Neuronal stem cell (in vitro differentiated cells): ENCODE measurements at regions not wholly inside any gene's neighbourhood (a gene's known extent, or its start where the extent isn't known, plus 50 kb on each side); places are given as distances from the start of the nearest gene placed in this dataset.

Experiments used
- DNase-seq: peaks from one replicate; pipeline ENCODE4 v3.0.0-alpha.2; 2013; ENCODE audit warnings: low spot score
- H2AFZ ChIP-seq: one replicate; pipeline ENCODE4 v1.6.1; 2013; ENCODE audit warnings: mild to moderate bottlenecking, low read length, inconsistent platforms
- H2AK5ac ChIP-seq: 2 replicates; pipeline ENCODE4 v1.6.1; 2013; ENCODE audit warnings: low read depth, mild to moderate bottlenecking, inconsistent platforms, low read length, moderate library complexity, mixed read lengths
- H2BK120ac ChIP-seq: 2 replicates; pipeline ENCODE4 v1.6.1; 2013; ENCODE audit warnings: low read depth, mild to moderate bottlenecking, inconsistent platforms, low read length, moderate library complexity, mixed read lengths
- H2BK12ac ChIP-seq: one replicate; pipeline ENCODE4 v1.6.1; 2013; ENCODE audit warnings: low read length, inconsistent platforms
- H2BK15ac ChIP-seq: 2 replicates; pipeline ENCODE4 v1.6.1; 2013; ENCODE audit warnings: mild to moderate bottlenecking, low read length, inconsistent platforms, mixed read lengths
- H2BK5ac ChIP-seq: one replicate; pipeline ENCODE4 v1.6.1; 2013; ENCODE audit warnings: inconsistent platforms, mild to moderate bottlenecking, low read length, moderate library complexity
- H3K14ac ChIP-seq: one replicate; pipeline ENCODE4 v1.6.1; 2013; ENCODE audit warnings: low read length, inconsistent platforms
- H3K18ac ChIP-seq: 2 replicates; pipeline ENCODE4 v1.6.1; 2013; ENCODE audit warnings: low read length, inconsistent platforms
- H3K23ac ChIP-seq: 2 replicates; pipeline ENCODE4 v1.6.1; 2013; ENCODE audit warnings: low read depth, mild to moderate bottlenecking, mixed read lengths, low read length, inconsistent platforms; ENCODE audit not compliant: poor library complexity
- H3K27ac ChIP-seq: replicated peaks from 3 replicates; pipeline ENCODE4 v1.5.1; 2013; ENCODE audit warnings: low read length, inconsistent platforms
- H3K27me3 ChIP-seq, 3 experiments: 2 replicates each; pipeline ENCODE4 v1.6.1; 2013; ENCODE audit warnings: low read length in 3 of 3, mild to moderate bottlenecking in 2 of 3, inconsistent platforms in 1 of 3, low read depth in 1 of 3, mixed read lengths in 1 of 3, moderate library complexity in 1 of 3; ENCODE audit not compliant: control insufficient read depth in 3 of 3, insufficient read depth in 3 of 3
- H3K36me3 ChIP-seq, 2 donors: replicated peaks in 1 of 2; 2 replicates each; pipeline ENCODE4 v1.6.1; 2013; ENCODE audit warnings: low read length in 2 of 2; ENCODE audit not compliant: control insufficient read depth in 2 of 2, insufficient read depth in 2 of 2
- H3K4ac ChIP-seq: 2 replicates; pipeline ENCODE4 v1.6.1; 2013; ENCODE audit warnings: inconsistent platforms, mild to moderate bottlenecking, low read length, moderate library complexity
- H3K4me1 ChIP-seq, 2 donors: 1 replicate in 1 of 2; 2 replicates in 1 of 2; pipeline ENCODE4 v1.6.1; 2013; ENCODE audit warnings: low read length in 2 of 2, low read depth in 1 of 2; ENCODE audit not compliant: control insufficient read depth in 2 of 2, insufficient read depth in 1 of 2
- H3K4me2 ChIP-seq: one replicate; pipeline ENCODE4 v1.6.1; 2013; ENCODE audit warnings: mild to moderate bottlenecking, low read length, inconsistent platforms; ENCODE audit not compliant: insufficient read depth, poor library complexity, severe bottlenecking
- H3K4me3 ChIP-seq, 2 donors: 2 replicates each; pipeline ENCODE4 v1.5.1; 2013; ENCODE audit warnings: low read length in 2 of 2, mild to moderate bottlenecking in 2 of 2, inconsistent platforms in 1 of 2, moderate library complexity in 1 of 2
- H3K79me1 ChIP-seq: one replicate; pipeline ENCODE4 v1.6.1; 2013; ENCODE audit warnings: low read depth, mild to moderate bottlenecking, inconsistent platforms, low read length, moderate library complexity
- H3K9ac ChIP-seq: one replicate; pipeline ENCODE4 v1.6.1; 2013; ENCODE audit warnings: mild to moderate bottlenecking, low read depth, low read length, inconsistent platforms; ENCODE audit not compliant: poor library complexity
- H3K9me3 ChIP-seq, 2 donors: replicated peaks in 1 of 2; 2 replicates each; pipeline versions ENCODE3 to v1.6.1; 2013; ENCODE audit warnings: low read length in 2 of 2, mild to moderate bottlenecking in 2 of 2, inconsistent platforms in 1 of 2, low read depth in 1 of 2, mixed read lengths in 1 of 2, moderate library complexity in 1 of 2; ENCODE audit not compliant: control insufficient read depth in 2 of 2, insufficient read depth in 1 of 2
- H4K8ac ChIP-seq: one replicate; pipeline ENCODE4 v1.6.1; 2013; ENCODE audit warnings: low read depth, mild to moderate bottlenecking, inconsistent platforms, low read length, moderate library complexity
- H4K91ac ChIP-seq: one replicate; pipeline ENCODE4 v1.6.1; 2013; ENCODE audit warnings: low read length, low read depth, mild to moderate bottlenecking, inconsistent platforms; ENCODE audit not compliant: poor library complexity
- WGBS, 2 donors: extraction: QIAGEN DNeasy Blood & Tissue Kit; methylation state at CpG; one replicate each; pipeline ENCODE4 v1.1.7; 2013; ENCODE audit warnings: missing lambda C conversion rate in 2 of 2, mixed read lengths in 1 of 2; ENCODE audit not compliant: insufficient read length in 2 of 2, insufficient replicate concordance in 1 of 2; ENCODE audit errors: extremely low coverage in 2 of 2; 5-methylcytosine and 5-hydroxymethylcytosine counted together

- Histone ChIP-seq H3K23ac (no peak overlapping the region), H4K91ac (no peak overlapping the region), H3K9ac (no peak overlapping the region), H2BK5ac (no peak overlapping the region), H3K18ac (no peak overlapping the region), H3K14ac (no peak overlapping the region), H2BK120ac (no peak overlapping the region), H3K4ac (no peak overlapping the region), H2AK5ac (no peak overlapping the region), H3K79me1 (no peaks in the 10 kb centered on the region), H3K27ac (no peak overlapping the region), H3K4me1 (peaks cover 0 to 2% of the 10 kb centered on the region in 2 donors), H3K27me3 (no peaks in the 10 kb centered on the region), H3K9me3 (no peaks in the 10 kb centered on the region), H2AFZ (no peak overlapping the region), H2BK15ac (no peak overlapping the region), H4K8ac (no peak overlapping the region), H3K4me2 (no peak overlapping the region), H2BK12ac (no peak overlapping the region), H3K4me3 (no peak overlapping the region), H3K36me3 (no peaks in the 10 kb centered on the region)
- DNase-seq = no peak
- WGBS, 2 donors = no CpG with 5 or more reads among the region's 1 CpG
Observed at GRCh38 chr4:68734095-68734494, 63.6 kb upstream of the UGT2B15 start.

DNA sequence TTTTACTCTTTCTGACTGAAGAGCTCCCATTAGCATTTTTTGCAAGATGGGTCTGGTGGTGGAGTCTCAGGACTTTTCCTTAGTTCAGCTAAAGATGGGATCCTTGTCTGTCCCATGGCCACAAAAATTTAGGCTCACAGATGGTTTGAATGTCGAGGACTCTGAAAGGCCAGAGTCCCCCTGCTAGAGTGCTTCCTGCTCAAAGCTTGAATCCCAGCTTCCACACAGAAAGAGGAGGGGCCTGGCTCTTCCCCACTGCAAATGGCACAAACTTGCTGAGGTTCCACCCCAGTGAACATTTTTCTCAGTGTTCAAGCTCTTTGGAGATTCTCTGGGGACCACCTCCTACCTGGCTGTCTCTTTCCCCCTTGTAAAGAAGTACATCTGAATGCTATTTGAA, 64.7 kb upstream of the UGT2B15 start:
- no CpG with 5 or more reads among the region's 1 CpG for WGBS, 2 donors
- H3K79me1 ChIP-seq = no peaks in the 10 kb centered on the region
- H3K36me3 ChIP-seq = no peaks in the 10 kb centered on the region
- H4K8ac ChIP-seq = no peak overlapping the region
- no peak overlapping the region for H3K4me2 ChIP-seq
- H4K91ac ChIP-seq = no peak overlapping the region
- no peaks in the 10 kb centered on the region for H3K9me3 ChIP-seq
- no peak overlapping the region for H3K14ac ChIP-seq
- no peak overlapping the region for H3K9ac ChIP-seq
- H3K23ac ChIP-seq = no peak overlapping the region
- no peak overlapping the region for H2BK5ac ChIP-seq
- H3K27me3 ChIP-seq = no peaks in the 10 kb centered on the region
- H2BK120ac ChIP-seq = no peak overlapping the region
- H3K27ac ChIP-seq = no peak overlapping the region
- H3K18ac ChIP-seq = no peak overlapping the region
- H2AFZ ChIP-seq = peak overlapping the region; percentile 29
- no peak overlapping the region for H2BK15ac ChIP-seq
- no peak overlapping the region for H3K4me3 ChIP-seq
- DNase-seq = no peak
- H2AK5ac ChIP-seq = no peak overlapping the region
- H3K4me1 ChIP-seq = peaks cover 0 to 2% of the 10 kb centered on the region in 2 donors
- no peak overlapping the region for H3K4ac ChIP-seq
- H2BK12ac ChIP-seq = no peak overlapping the region

- H3K27ac ChIP-seq = no peak overlapping the region
- no peak overlapping the region for H3K14ac ChIP-seq
- no peak overlapping the region for H4K8ac ChIP-seq
- H3K4ac ChIP-seq = no peak overlapping the region
- H3K4me2 ChIP-seq = no peak overlapping the region
- DNase-seq = no peak
- no CpG with 5 or more reads among the region's 1 CpG for WGBS, 2 donors
- H3K79me1 ChIP-seq = no peaks in the 10 kb centered on the region
- H3K4me1 ChIP-seq = peaks cover 0 to 2% of the 10 kb centered on the region in 2 donors
- H3K9ac ChIP-seq = no peak overlapping the region
- H2BK12ac ChIP-seq = no peak overlapping the region
- no peak overlapping the region for H2BK15ac ChIP-seq
- no peak overlapping the region for H2AFZ ChIP-seq
- no peak overlapping the region for H2BK120ac ChIP-seq
- H3K9me3 ChIP-seq = no peaks in the 10 kb centered on the region
- H3K4me3 ChIP-seq = no peak overlapping the region
- H3K18ac ChIP-seq = no peak overlapping the region
- no peak overlapping the region for H3K23ac ChIP-seq
- H2BK5ac ChIP-seq = no peak overlapping the region
- H2AK5ac ChIP-seq = no peak overlapping the region
- no peaks in the 10 kb centered on the region for H3K27me3 ChIP-seq
- no peak overlapping the region for H4K91ac ChIP-seq
- no peaks in the 10 kb centered on the region for H3K36me3 ChIP-seq
Observed at GRCh38 chr4:68736813-68737212, 66.4 kb upstream of the UGT2B15 start.

DNA sequence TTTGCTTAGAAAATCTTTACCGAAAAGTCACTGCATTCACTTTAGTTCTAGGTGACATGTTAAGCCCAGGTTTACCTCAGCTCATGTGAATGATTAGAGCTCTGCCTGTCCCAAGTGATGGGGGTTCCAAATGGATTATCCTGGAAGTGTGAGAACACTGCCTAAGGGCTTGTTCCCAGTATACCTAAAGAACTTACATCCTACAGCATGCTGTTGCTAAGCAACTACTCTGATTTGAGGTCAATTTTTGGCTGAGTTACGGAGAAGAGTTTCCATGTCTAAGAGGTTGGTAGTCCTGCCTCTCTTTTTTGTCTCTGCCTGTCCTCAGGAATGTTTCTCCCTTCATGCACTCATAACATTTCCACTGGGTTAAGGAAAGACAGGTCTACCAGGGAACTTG, 67.6 kb upstream of the UGT2B15 start:
- H3K23ac ChIP-seq = no peak overlapping the region
- H3K4me3 ChIP-seq = no peak overlapping the region
- no peak overlapping the region for H2AK5ac ChIP-seq
- no peaks in the 10 kb centered on the region for H3K9me3 ChIP-seq
- H2BK5ac ChIP-seq = no peak overlapping the region
- no peaks in the 10 kb centered on the region for H3K27me3 ChIP-seq
- H3K9ac ChIP-seq = no peak overlapping the region
- no peak overlapping the region for H4K8ac ChIP-seq
- no peak overlapping the region for H2BK12ac ChIP-seq
- H2BK120ac ChIP-seq = no peak overlapping the region
- H3K79me1 ChIP-seq = no peaks in the 10 kb centered on the region
- H3K4ac ChIP-seq = no peak overlapping the region
- no peak overlapping the region for H3K4me2 ChIP-seq
- no peak overlapping the region for H2BK15ac ChIP-seq
- H3K36me3 ChIP-seq = no peaks in the 10 kb centered on the region
- WGBS, 2 donors = no CpG with 5 or more reads among the region's 2 CpGs
- H3K18ac ChIP-seq = no peak overlapping the region
- H3K4me1 ChIP-seq = peaks cover 0 to 2% of the 10 kb centered on the region in 2 donors
- H3K27ac ChIP-seq = no peak overlapping the region
- H4K91ac ChIP-seq = no peak overlapping the region
- DNase-seq = no peak
- no peak overlapping the region for H2AFZ ChIP-seq
- H3K14ac ChIP-seq = no peak overlapping the region
